Loucy (cell line): ENCODE measurements at regions not wholly inside any gene's neighbourhood (a gene's known extent, or its start where the extent isn't known, plus 50 kb on each side); places are given as distances from the start of the nearest gene placed in this dataset.

Experiments
- EZH2phosphoT487 ChIP-seq: fragments of 200-600 bp; IDR thresholded peaks from 2 replicates; pipeline ENCODE4 v1.6.1; 2018; ENCODE audit warnings: antibody characterized with exemption, mild to moderate bottlenecking, moderate library complexity, borderline replicate concordance
- TF ChIP-seq, protein P1 (sequence below): fragments of 200-600 bp; sonication (generic); conservative IDR thresholded peaks from 2 replicates; pipeline ENCODE4 v1.5.1; 2014; ENCODE audit warnings: mild to moderate bottlenecking, antibody characterized with exemption, low read length

DNA sequence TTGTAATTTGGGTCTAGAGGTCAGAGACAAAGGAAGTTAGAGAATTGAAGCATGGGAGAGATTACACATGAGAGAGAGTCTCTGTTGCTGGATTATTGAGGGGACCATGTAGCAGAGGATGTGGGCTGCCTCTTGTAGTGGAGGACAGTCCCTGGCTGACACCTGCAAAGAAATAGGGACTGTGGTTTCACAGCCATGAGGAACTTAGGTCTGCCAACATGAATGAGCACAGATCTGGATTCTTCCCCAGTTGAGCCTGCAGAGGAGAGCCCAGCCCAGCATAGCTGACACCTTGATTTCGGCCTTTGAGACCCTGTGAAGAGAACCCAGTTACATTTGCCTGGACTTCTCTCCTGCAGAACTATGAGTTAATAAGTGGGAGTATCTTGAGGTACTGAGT, 179.5 kb upstream of the TWIST2 start:
- TF ChIP-seq, protein P1, sequence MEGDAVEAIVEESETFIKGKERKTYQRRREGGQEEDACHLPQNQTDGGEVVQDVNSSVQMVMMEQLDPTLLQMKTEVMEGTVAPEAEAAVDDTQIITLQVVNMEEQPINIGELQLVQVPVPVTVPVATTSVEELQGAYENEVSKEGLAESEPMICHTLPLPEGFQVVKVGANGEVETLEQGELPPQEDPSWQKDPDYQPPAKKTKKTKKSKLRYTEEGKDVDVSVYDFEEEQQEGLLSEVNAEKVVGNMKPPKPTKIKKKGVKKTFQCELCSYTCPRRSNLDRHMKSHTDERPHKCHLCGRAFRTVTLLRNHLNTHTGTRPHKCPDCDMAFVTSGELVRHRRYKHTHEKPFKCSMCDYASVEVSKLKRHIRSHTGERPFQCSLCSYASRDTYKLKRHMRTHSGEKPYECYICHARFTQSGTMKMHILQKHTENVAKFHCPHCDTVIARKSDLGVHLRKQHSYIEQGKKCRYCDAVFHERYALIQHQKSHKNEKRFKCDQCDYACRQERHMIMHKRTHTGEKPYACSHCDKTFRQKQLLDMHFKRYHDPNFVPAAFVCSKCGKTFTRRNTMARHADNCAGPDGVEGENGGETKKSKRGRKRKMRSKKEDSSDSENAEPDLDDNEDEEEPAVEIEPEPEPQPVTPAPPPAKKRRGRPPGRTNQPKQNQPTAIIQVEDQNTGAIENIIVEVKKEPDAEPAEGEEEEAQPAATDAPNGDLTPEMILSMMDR, result no peak
- TF ChIP-seq EZH2phosphoT487, result no peak
